Medulla oblongata (tissue), 1 donor: ENCODE measurements at regions not wholly inside any gene's neighbourhood (a gene's known extent, or its start where the extent isn't known, plus 50 kb on each side); places are given as distances from the start of the nearest gene placed in this dataset.
"Not testable (repeated sequence)": the region's sequence is repeated elsewhere in the genome, so short reads cannot be mapped to it uniquely, and the experiment has no call there.

Experiments used
- DNase-seq: peaks from one replicate; pipeline ENCODE4 v3.0.0-alpha.2; 2015; ENCODE audit errors: extremely low spot score

DNA sequence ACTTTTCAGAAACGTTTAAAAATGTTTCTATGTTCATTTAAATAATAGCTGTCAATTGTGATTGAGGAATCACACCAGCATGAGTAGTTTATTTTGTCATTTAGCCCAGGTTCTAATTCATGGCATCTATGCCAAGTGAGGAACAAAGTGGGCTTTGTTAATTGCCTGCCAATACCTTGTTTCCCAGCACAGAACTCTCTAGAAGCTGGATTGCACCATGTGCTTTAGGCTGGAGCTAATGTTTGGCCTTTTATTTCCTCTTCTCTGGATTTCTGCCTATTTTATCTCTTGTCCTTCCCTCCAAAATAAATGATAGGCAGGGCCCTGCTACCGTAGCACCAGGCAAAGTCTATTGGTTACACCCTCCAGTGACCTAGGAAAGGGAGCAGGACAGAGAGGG, 109.9 kb upstream of the ITGB1 start:
- DNase-seq = peak; percentile 23

DNA sequence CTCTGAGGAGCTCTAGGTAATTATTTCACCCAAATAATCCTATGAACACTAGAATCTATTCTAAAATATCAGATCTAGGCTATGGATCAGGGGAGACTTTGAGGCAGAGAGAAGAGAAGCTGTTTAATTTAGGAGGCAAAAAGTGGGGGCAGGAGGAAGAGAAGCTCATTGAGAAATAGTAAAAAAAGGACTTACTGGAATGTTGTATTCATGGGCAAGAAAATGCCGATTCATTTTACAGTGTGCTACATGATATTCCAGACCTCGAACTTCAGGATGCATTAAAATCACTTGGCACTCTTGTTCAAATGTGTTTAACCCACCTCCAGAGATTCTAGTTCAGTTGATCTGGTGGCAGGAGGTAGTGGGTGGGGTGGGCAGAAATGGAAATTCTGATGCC, 109.5 kb upstream of the ITGB1 start:
- no peak for DNase-seq

DNA sequence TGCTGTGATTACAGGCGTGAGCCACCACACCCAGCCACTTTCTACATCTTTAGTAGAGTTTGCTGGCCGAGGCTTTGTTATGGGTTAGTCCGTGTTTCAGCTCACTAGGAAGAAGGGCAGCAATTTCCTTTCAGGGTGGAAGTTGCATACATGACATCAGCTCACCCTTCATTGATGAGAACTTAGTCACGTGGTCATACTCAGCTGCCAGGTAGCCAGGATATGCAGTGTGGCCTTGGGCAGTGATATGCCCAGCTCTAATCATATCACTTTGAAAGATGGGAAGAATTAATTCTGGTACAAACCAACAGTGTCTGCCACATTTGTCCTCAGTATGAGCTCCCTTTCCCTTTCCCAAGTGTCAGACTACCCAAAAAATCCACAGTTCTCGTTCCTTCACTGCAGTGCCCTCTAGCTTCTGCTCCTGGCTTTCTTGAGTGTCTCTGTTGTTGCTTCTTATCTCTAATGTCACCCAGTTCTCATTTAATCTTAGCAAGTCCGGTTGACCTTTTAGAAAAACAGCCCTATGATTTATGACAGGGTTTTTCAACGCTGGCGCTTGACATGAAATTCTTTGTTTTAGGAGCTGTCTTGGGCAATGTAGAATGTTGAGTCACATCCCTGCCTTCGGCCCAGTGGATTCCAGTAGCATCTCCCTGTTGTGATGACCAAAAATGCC, 108.7 kb upstream of the ITGB1 start:
- DNase-seq = no peak

DNA sequence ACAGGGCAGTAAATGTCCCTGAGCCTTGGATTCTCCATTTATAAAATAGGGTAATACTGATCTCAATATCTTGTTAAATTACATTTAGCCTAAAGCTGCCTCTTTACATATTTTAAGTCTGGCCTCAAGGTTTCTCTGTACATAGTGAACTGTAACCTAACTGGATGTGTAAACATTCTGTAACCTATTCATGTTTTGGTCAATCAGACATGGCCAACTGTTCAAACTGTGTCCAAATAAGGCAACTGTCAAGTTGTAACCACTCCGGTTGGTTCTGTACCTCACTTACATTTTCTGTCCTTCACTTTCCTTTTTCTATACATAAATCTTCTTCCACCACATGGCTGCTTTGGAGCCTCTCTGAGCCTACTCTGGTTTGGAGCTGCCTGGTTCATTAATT, 107.1 kb upstream of the ITGB1 start:
- DNase-seq = no peak

DNA sequence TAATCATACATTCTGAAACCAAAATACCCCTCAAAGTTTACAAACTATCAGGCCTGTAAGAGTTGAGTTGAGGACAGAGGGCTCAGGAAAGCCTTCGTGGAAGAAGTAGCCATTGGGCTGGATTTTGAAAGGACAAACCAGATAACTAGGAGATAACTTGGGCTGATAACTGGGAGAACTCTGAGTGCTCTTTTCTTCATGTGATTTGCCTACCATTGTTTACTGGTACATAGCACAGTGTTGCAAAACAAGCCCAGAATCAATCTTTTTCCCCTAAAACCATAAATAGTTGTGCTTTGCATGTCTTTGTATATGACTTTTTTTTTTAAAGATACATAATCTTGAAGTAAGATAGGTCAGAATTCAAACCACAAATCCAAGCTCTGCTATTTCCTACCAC, 106.7 kb upstream of the ITGB1 start:
- no peak for DNase-seq

DNA sequence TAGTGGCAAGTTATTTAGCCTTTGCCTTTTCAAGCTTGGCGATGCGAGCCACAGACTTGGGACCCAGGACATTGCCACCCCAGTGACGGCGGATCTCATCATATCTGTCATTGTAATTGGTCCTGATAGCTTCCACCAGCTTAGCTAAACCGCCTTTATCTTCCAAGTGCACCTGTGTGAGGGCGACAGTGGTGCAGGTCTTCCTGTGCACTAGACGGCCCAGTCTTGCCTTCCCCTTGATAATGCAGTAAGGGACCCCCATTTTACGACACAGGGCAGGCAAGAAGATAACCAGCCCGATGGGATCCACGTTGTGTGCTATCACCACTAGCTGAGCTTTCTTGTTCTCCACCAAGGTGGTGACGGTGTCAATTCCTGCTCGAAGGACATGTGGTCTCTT, 99.6 kb upstream of the ITGB1 start:
- no peak for DNase-seq

DNA sequence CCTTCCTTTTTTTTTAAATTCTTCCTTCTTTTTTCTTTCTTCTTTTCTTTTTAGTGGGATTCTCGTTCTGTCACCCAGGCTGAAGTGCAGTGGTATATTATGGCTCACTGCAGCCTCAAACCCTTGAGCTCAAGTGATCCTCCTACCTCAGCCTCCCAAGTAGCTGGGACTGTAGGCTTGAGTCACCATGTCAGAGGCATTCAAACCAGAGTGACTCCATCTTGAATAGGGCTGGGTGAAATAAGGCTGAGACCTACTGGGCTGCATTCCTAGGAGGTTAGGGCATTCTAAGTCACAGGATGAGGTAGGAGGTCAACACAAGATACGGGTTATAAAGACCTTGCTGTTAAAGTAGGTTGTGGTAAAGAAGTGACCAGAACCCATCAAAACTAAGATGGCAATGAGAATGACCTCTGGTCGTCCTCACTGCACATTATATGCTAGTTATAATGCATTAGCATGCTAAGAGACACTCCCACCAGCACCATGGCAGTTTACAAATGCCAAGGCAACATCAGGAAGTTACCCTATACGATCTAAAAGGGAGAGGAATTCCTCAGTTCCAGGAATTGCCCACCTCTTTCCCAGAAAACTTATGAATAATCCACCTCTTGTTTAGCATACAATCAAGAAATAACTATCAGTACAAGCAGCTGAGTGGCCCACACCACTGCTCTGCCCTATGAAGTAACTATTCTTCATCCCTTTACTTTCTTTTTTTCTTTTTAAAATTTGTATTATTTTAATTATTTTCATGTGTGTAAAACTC, 99.0 kb upstream of the ITGB1 start:
- no peak for DNase-seq

DNA sequence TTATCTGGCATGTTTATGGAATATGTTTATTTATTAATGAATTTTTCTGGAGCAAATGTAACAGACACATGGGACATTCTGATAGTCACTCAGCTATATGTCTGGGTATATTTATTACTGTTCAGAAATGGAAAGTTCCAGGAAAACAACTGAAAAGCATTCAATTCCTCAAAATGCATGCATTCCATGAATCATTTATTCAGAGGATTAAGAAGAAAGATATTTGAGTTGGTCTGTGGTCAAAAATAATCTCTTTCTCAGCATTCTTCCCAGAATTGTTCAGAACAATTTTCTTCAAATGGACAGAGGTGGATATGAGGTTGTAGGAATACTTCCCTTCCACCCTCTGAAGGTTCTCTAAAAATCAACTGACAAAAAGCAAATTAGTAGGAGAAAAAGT, 97.6 kb upstream of the ITGB1 start:
- no peak for DNase-seq

DNA sequence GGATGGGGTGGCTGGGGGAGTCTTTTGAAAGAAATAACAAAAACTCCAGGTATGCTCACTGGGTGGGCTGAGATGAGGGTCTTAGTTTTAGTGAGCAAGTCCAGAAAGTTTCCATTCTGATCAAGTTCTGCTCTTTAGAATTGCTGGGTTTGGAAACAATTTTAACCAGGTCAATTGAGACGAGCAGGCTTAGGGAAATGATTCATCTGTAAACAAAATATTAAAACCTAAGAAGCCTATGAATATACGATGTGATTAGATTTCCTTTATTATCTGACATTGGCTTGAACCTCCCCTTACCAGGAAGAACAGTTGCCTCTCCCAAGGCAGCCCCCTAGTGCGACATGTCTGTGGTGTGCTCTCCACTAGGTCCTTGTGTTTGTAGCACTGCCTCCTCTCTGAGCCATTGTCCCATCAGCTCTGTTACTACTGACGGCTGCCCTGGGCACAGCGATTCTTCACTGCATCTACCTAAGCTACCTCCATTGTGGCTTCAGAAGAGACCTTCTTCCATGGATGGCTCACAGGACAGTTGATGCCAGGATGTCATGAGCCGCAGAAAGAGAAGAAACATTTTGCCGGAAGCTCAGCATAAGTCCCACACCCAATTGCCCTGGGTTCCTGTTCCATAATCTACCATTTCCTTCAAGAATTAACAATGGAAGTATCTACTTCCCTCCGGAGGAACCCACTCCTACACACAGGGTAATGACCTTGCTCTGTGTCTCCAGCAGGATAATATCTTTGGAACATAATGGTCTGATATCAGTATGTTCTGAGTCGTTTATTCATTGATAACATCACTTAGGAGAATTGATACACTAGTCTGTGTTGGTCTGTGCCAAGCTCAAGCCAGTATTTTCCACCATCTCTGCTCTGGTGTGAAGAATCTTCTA, 95.1 kb upstream of the ITGB1 start:
- no peak for DNase-seq

DNA sequence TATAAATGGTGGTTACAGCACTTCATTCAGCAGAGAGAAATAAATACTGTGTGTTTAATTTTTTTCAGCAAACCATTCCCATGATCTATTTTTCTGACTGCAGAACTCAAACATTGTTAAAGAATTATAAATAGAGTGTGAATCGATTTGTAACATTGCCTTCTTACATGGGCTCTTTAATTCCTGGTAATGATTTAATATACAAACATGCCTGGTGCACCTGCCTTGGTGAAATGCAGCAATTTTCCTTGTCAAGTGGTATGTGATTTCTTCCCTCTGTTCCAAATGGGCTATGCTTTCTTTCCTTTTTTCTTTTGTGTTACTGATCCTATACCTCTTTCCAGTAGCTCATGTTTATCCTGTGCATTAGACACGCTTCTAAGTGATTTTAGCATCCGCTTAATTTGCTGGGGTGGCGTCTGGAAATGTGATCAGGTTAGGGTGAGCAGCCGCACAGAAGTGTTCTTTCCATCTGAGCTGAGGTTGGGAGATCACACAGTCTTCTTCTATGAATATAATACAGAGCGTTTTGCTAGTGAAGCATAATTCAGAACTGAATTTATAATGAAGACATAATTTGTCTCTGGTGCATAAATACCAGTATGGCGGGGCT, 94.3 kb upstream of the ITGB1 start:
- DNase-seq = no peak

DNA sequence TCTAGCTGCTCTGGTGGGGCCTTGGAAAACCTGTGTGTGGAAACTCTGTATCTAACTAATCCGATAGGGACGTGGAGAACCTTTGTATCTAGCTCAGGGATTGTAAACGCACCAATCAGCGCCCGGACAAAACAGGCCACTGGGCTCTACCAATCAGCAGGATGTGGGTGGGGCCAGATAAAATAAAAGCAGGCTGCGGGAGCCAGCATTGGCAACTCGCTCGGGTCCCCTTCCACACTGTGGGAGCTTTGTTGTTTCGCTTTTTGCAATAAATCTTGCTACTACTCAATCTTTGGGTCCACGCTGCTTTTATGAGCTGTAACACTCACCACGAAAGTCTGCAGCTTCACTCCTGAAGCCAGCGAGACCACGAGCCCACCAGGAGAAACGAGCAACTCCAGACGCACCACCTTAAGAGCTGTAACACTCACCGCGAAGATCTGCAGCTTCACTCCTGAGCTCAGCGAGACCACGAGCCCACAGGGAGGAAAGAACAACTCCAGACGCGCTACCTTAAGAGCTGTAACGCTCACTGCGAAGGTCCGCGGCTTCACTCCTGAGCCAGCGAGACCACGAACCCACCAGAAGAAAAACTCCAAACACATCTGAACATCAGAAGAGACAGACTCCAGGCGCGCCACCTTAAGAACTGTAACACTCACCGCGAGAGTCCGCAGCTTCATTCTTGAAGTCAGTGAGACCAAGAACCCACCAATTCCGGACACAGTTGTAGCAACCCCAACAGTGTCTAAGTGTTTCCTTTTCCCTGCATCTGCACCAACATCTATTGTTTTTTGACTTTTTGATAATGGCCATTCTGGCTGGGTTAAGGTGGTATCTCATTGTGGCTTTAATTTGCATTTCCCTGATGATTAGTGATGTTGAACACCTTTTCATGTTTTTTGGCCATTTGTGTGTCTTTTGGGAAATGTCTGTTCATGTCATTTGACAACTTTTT, 92.2 kb upstream of the ITGB1 start:
- not testable (repeated sequence) for DNase-seq

DNA sequence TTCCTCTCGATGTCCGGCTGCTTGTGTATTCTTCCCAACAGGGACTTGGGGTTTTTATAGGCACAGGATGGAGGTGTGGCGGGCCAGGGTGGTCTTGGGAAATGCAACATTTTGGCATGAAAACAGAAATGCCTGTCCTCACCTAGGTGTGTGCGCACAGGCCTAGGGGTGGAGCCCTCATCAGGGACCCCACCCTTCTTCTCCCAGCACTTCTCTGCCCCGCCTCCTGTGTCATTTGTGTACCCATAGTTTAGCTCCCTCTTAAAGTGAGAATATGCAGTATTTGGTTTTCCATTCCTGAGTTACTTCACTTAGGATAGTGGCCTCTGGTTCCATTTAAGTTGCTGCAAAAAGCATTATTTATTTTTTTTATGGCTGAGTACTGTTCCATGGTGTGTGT, 90.2 kb upstream of the ITGB1 start:
- DNase-seq = no peak

DNA sequence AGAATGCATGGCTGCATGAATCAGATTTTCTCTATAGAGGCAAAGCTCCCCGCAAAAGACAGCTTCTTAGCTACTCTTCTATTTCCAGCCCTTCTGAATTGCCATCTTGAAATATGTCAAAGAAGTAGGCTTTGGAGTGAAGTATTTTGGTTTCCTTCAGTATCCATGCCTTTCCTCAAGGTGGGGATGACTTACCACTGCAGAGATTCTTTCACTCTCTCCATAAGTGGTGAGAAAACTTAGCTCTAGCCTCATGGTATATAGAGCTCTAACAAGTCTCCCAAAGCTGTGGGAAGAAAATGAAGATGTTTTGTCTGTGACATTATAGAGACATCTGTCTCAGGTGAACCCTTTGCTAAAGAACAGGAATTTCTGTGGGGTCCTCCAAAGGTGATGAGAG, 89.6 kb upstream of the ITGB1 start:
- no peak for DNase-seq

DNA sequence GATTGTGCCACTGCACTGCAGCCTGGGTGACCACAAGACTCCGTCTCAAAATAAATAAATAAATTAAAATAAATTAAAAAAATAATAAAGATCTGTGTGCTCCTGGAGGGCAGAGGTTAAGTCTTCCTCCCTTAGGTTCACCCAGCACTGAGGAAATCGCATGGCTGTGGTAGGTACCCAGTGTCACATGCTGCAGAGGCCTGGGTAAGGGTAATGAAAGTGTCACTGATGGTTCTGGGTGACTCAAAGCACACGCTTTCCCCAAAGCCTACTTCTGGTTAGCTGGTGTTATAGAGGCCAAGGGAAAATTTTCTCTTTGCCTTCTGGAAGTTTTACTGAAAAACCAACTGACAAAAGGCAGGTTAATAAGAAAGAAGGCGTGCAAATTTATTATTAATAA, 88.8 kb upstream of the ITGB1 start:
- no peak for DNase-seq

DNA sequence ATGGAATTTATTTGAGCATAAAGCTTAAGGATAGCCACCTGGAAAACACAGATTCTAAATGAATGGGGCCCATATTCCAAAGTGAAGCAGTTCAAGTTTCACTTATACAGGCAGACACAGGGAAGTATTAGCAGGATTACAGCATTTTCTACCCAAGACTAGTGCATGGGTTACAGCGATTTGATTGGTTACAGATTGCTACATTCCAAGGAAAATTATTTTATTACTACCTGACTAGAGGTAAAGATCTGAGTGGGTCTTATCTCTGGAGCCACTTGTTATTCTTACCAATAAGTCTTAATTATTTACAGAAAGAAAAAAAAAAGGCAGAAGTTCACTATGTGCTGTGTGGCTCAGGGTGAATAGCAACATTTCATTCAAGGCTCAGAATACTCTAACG, 87.4 kb upstream of the ITGB1 start:
- DNase-seq = no peak

DNA sequence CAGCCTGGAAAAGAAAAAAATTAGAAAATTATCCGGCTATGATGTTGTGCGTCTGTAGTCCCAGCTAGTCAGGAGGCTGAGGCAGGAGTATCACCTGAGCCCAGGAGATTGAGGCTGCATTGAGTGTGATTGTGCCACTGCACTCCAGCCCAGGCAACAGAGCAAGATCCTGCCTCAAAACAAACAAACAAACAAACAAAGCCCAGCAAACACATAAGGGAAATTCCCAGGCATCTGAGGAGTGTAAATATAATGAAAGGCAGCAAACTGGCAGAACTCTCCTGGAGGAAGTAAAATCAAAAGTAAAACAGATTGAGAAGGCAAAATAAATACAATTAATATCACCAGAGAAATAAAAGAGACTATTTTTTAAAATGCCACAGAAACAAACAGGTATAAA, 84.5 kb upstream of the ITGB1 start:
- no peak for DNase-seq

DNA sequence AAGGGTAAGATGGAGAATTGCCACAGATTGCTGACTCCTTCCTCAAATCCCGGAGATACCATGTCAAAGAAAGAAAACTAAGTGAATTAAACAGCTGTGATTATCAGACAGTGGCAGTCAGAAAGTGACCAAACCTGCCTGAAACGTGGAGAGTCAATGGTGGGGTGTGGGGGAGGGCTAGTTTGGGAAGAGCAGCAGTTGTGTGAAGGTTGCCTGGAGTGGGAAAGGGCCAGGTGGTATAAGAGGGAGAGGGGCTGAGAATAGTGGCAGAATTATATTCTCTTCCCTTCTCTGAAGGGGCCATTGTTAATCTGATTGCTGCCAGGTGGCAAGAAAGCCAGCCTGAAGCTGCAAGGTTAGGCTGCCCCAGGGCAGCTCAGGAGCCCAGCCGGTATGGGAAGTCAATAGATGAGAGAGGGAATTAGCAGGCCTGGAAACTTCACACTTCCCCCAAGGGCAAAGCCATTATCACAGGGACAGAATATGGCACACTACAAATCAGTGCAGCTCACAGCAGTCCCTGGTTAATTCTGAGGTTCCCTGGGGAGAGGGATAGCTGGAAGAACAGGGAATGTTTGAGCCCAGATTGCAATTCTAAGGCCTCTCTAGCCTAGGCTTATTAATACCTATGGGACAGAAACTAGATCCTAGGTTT, 83.9 kb upstream of the ITGB1 start:
- DNase-seq = no peak

DNA sequence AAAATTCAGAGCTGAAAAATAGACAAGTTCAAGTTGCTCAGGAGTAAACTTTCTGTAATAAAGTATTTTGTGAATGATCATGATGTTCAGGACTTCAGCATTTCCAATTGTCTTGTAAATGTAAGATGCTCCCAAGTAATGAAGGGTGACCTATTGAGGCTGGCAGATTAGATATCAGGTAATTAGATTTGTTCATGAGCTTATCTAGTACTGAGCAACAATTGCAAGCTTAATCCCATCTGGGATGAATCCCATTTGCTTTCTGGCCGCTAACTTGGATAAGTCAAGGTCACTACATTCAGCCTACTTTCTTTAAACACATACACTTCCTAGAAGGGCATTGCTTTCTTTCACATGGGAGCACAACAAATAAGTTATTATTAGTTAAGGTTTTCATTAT, 82.4 kb upstream of the ITGB1 start:
- no peak for DNase-seq

DNA sequence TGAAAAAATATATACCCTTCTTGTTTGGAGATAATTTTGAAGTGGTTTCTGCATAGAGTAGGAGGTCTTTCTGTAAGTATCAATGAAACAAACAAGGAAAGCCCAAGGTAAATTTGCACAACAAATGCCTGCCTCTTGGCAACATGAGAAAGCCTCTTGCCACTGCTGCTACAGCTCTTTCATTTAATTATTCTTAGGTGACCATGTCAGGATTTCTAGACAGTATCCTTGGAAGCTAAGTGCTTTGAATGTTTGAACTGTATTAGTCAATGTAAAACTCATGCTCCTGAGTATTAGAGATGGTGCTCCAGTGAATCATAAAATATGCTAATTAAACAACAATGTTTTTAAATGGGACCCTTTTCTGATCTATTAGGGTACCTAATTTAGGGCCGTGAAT, 81.2 kb upstream of the ITGB1 start:
- DNase-seq = no peak

DNA sequence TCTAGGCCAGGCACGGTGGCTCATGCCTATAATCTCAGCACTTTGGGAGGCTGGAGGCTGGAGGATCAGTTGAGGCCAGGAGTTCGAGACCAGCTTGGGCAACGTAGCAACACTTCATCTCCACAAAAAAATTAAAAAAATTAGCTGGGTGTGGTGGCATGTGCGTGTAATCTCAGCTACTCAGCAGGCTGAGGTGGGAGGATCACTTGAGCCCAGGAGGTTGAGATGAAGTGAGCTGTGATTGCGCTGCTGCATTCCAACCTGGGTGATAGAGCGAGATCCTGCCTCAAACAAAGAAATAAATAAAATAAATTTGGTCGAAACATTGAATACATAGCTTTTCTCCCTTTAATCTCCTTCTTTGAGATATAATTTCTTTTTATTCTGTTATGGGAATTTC, 80.6 kb upstream of the ITGB1 start:
- no peak for DNase-seq

DNA sequence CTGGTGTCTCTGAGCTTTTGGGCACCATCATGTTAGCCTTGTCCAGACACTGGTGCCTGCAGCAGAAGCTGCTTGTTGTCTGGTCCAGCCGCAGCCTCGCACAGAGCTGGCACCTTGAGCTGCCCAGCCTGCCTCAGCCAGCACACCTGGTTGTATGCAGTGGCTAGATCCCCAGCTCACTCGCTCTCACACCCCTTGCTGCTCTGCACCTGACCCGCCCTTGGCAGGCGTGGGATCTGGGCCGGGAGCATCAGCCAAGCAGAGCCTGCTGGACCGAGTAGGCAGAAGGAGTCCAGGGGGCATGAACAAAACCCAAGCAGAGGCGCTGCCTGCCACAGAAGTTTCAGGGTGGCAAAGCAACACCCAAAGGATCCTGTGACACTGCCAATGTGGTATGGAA, 79.7 kb upstream of the ITGB1 start:
- DNase-seq = no peak
